Muscle of arm (tissue), 1 donor: ENCODE measurements at regions not wholly inside any gene's neighbourhood (a gene's known extent, or its start where the extent isn't known, plus 50 kb on each side); places are given as distances from the start of the nearest gene placed in this dataset.

ENCODE experiments used
- DNase-seq: peaks from one replicate; pipeline ENCODE4 v3.0.0-alpha.2; 2013

DNA sequence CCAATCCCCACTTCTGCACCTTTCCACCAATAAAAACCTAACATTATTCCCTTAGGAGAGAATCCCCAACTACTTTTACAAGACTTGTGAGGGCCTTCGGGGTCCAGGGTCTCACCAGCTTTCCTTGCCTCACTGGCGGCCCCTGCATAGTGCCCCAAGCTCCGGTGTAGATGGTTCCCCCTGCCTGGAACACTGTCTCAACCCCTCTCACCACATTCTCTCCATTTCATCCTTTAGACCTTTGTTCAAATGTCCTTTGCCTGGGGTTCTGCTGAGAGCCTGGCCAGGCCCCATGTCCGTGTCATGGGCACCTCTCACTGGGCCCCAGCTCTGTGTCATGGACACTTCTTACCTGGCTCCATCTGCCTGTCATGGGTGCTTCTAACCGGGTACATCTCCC lies 64.5 kb upstream of the SORCS3 start:
- no peak for DNase-seq

DNA sequence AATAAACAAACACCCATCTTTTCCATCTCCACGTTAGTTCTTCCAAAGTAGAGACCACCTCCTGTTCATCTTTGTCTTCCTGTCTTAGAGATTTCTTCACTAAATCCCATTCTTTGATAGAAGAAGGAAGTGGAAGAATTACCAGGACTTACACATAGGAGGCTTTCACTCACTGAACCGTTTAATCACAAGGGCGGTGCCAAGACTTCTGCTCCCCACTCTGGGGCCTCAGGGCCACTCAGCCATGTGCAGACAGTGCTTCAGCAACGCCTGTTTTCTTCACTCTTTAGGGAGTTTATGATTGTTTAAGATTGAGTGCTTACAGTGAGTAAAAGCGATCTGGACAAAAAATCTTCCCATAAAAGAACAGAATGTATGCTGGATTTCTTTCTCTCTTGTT lies 63.9 kb upstream of the SORCS3 start:
- no peak for DNase-seq

DNA sequence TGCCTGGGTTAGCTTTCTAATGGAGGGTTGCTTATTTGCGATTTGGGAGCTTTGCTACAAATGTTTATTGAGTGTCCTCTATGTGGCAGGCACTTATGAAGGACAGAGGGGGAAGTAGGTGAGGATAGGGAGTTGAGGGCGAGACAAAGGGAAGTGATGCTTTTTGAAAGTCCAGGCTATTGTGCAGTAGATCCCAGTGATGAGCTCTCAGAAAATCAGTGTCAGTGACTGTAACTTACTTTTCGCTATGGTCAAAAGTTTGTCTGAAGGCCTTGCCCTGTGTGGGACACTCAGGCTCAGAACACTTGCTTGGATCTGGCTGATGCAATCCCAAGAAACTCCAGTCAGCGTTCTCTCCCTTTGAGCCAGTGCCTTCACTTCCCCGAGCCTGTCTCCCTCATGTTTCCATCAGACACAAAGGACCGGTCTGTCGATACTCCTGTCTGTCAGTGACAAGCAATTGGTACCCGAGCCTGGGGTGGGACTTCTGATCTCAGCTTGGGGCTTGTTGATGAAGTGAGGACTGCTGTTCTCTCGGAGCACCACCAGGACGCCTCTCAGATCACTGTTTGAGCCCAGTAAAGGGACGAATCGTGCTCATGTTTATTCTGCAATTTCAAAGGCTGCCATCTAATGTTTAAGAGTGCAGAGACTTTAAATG lies 63.1 kb upstream of the SORCS3 start:
- no peak for DNase-seq

DNA sequence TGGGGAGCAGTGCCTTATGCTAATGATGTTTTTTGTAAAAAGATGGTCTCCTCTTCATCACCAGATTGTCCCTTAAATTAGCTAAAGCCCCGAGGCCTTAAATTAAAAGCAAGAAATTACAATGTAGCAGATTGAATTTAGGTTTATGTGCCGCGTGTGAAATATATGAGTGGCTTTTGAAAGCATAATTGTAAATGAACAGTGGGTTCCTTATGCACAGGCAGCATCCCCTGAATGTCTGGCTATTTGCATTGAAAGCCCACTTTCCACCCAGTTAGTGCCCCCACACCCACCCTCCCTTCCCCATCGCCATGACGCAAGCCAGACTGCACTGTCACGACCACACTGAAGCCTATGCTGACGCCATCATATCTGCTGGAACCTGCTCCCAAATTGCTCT lies 62.4 kb upstream of the SORCS3 start:
- no peak for DNase-seq

DNA sequence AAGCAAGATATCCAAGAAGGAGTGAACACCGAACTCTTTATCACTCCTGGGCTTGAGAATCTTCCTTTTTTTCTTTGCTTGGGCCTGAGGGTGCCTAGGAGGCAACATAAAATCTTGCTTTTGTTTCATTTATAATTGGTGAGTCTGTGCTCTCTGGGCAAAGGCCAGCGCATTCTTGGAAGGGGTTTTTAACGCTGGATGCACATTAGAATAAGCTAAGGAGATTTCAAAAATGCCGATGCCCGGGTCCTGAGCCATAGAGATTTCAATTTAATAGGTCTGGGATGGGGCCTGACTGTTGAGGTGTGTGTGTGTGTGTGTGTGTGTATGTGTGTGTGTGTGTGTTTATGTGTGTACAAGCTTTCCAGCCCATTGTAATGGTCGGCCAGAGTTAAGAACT lies 62.0 kb upstream of the SORCS3 start:
- DNase-seq, result no peak

DNA sequence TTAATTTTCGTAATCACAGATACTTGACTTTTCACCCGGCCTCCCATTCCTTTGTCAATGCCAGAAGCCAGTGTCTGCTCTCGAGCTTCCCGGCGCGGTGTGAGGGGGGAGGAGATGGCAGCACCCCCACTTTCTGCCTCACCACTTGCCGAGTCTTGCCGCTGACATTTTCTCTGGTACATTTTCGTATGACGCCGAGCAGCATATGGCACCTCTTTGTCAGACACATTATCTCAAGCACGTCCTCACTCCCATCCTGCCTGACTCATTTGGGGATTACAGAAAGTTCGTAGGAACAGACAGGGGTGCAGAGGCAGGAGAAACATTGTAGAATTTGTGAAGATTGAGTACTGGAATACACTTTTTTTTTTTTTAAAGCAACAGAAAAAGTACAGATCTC lies 60.8 kb upstream of the SORCS3 start:
- DNase-seq, result no peak

DNA sequence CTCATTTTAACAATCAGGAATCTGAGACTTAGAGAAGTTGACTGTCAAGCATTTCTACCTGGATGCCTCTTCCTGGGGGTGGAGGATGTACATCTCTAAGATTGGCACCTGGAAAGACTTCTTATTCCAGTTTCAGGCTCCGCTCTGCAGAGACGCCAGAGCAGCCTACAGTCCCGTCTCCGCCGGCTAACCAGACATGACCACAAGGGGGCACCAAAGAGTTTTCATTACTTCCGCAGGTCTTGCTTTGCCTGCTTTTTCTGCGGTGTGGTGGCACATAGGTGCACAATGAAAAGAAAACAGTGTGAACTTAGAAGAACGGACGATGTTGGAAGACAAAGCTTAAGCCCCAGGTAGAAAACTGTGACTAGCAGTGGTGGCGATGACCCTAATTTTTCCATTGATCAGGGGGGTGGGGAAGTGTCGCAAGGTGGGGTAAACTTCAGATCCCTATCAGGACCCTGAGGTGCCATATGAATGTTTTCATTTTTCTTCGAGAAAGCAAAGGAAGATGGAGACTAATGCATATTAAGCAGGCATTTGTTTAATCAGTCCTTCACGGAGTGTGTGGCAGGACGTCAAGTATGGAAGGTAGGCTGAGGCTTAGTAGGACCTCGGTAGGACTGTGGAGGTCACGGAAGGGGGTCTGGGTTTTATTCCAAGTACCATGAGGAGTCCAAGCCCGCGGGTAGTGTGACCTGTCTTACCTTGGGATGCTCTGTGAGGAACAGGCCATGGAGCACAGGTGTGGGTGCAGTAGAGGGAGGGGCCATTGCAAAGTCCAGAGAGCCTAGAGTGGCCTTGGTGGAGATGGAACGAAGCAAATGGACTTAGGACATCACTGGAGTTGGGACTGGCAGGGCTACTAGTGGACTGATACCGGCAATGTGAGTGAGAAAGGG lies 60.1 kb upstream of the SORCS3 start:
- peak; percentile 74 for DNase-seq

DNA sequence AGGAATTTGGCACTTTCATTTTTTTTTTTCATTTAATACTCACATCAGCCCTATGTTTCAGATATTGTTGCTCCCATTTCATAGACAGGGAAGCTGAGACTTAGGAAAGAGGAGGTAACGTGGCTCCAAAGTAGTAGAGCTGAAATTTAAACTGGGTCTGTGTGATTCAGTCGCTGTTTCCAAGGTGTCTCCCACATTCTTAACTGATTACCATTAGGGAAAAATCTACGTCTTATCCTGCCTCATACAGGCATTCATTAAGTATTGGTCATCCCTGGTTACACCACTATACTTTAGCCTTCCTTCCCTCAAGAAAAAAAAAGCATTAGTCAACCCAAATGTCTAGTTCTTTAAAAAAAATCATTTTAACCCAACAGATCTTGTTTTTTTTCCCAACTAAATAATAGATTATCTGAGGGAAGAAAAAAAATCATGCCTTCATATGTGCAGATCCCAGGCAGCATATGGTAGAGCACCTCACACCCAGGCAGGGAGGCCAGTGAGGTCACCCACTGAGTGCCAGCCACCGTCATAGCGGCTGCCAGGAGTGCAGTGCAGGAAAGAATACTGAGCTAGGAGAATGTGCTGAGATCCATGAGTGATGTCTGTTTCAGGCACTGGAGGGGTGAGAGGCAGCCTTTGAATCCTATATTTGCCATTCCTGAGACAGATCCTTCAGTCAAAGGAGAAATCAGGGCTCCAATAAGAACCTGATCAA lies 59.0 kb upstream of the SORCS3 start:
- DNase-seq, result no peak

DNA sequence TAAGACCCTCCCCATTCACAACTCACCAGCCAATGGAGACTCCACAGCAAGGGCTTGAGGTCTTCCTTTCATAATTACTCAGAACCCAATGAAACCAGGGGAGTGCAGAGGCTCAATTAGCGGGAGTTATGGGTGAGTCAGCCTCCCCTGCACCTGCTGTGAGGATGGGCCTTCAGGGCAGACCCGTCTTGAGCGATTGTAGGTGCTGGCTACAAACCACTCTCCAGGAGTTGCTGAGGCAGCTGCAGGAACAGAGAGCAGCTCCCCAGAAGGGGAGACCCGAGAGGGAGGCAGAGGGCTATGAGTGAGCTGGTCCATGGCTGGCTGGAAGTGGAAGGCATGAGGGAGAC lies 58.5 kb upstream of the SORCS3 start:
- no peak for DNase-seq

DNA sequence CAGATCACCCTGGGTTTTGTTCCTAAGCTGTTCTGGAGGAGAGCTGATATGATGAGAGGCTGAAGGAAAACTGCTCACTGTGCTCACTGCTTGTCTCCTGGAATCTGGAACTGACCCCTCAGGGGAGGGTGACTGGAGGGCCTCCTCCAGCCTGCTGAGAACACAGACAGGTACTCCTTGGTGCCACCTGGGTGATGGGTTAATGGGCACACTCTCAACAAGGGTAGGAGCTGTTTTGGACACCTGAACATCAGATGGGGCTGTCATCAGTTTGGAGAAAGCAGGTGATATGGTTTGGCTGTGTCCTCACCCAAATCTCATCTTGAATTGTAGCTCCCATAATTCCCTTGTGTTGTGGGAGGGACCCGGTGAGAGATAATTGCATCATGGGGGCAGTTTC lies 58.1 kb upstream of the SORCS3 start:
- no peak for DNase-seq

DNA sequence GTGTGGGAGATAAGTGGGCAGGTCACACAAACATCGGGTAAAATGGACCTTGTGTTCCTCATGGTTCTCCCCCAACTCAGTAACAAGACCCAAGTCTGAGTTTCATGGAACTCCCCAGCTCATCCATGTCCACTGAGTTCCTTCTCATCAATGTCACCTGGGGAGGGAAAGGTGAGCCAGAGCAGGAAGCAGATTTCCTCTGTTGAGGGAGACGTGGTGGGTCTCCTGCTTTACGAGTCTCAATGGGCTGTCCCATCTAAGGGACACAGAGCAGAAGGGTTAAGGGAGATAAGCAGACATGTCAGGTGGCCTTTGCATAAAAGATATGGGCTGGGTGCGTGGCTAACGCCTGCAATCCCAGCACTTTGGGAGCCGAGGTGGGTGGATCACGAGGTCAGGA lies 56.5 kb upstream of the SORCS3 start:
- DNase-seq, result no peak

DNA sequence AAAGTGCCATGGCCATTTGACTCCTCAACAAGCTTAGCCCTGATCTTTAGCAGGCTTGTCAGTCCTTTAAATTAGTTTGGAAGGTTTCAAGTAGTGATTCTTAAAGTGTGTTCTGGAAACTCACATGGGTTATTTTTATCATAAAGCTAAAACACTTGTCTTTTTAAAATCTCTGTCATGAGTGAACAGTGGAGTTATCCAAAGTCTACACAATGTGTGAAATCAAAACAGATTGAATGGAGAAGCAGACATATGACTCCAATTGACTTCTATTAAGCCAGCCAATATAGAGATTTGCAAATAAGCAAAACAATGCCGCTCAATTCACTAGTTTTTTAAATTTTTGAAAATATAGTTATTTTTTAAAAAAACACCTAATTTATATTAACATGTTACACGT lies 53.3 kb upstream of the SORCS3 start:
- no peak for DNase-seq

DNA sequence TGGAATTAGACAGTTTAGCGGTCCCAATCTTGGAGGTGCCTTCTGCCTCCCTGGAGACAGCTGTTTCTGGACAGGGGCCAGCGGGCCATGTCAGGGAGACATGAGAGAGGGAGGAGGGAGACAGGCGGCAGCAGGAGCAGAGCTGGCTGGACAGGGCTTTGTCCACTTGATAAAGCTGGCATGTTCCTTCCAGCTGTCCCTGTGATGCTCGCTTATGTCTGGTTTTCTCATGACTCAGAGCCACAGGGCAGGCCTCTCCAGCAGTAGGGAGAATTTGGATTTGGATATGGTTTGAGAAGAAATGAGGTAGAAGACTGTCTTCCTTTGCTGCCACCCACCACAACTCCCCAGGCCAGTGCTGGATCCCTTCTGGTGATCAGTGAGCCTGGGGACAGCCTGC lies 51.7 kb upstream of the SORCS3 start:
- DNase-seq, result no peak

DNA sequence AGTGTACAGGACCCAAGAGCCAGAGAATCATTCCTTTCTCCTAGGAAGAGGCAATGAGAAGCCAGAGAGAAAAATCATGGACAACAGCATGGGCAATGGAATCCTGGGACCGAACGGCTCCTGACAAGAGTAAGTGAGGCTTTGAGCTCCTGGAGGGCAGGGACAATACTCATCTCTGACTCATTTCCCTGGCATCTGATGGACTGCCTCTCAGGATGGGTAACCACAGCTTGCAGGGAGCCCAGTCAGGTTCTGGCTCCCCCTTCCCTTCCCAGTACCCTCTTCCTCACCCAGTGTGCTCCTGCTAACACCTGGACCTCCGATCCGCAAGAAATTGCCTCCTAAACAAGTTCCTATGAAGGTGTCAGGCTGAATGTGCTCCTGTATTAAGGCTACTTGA lies 51.2 kb upstream of the SORCS3 start:
- DNase-seq, result no peak
